NT2/D1 (cell line): ENCODE measurements at regions not wholly inside any gene's neighbourhood (a gene's known extent, or its start where the extent isn't known, plus 50 kb on each side); places are given as distances from the start of the nearest gene placed in this dataset.

ENCODE experiments used
- SUZ12 ChIP-seq: IDR thresholded peaks from 2 replicates; pipeline ENCODE4 v1.6.1; 2011; ENCODE audit not compliant: insufficient read length, insufficient read depth; ENCODE audit errors: extremely low read depth
- YY1 ChIP-seq: IDR thresholded peaks from 2 replicates; pipeline ENCODE4 v1.6.1; 2011; ENCODE audit not compliant: insufficient read length, insufficient read depth
- ZNF274 ChIP-seq: IDR thresholded peaks from 2 replicates; pipeline ENCODE4 v1.6.1; 2011; ENCODE audit warnings: mild to moderate bottlenecking, low read depth, low read length

DNA sequence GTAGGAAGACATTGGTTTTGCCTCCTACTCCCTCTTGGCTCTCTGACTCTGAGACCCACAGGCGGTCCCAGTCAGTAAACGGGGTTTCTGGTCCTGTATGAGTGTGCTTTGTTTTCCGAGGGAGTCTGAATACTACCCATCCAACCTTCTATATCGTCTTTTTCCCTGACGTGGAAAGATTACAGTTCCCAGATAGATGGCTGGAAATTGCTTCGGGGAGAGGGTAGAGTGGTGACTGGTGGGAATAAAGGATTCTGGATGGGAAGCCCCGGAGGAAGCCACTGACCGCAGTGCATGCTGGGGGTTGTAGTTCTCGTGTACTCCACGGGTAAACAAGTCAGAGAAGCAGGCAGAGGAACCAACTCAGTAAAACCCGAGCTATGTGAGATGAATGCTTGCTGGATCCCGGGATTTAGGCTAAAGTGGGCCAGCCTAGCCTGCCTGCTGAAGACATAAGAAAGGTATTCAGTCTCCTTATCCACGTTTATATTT is 66.2 kb upstream of the IRF2BP2 start:
- TF ChIP-seq YY1 (no peak), ZNF274 (no peak), SUZ12 (no peak)
